Large intestine (tissue), 3 donors: ENCODE measurements at regions not wholly inside any gene's neighbourhood (a gene's known extent, or its start where the extent isn't known, plus 50 kb on each side); places are given as distances from the start of the nearest gene placed in this dataset.
"Not testable (repeated sequence)": the region's sequence is repeated elsewhere in the genome, so short reads cannot be mapped to it uniquely, and the experiment has no call there.

Experiments
- DNase-seq, 2 donors: peaks; one replicate each; pipeline versions ENCODE4 v3.0.0 to v3.0.0-alpha.2; 2013
- H3K27ac ChIP-seq: one replicate; pipeline ENCODE4 v1.5.1; 2013; ENCODE audit warnings: low read length
- H3K27me3 ChIP-seq: 2 replicates; pipeline ENCODE4 v1.6.1; 2013; ENCODE audit warnings: low read length; ENCODE audit not compliant: control insufficient read depth, insufficient read depth
- H3K36me3 ChIP-seq: 2 replicates; pipeline ENCODE4 v1.6.1; 2013; ENCODE audit warnings: low read length; ENCODE audit not compliant: control insufficient read depth, insufficient read depth
- H3K4me1 ChIP-seq: one replicate; pipeline ENCODE4 v1.6.1; 2013; ENCODE audit warnings: low read length; ENCODE audit not compliant: control insufficient read depth, insufficient read depth
- H3K4me3 ChIP-seq: one replicate; pipeline ENCODE4 v1.5.1; 2013; ENCODE audit warnings: low read length
- H3K9me3 ChIP-seq: one replicate; pipeline ENCODE4 v1.6.1; 2013; ENCODE audit warnings: mild to moderate bottlenecking, low read depth, low read length, moderate library complexity; ENCODE audit not compliant: control insufficient read depth
- WGBS: methylation state at CpG from one replicate; pipeline ENCODE4 v1.1.5; 2013; ENCODE audit warnings: low lambda C conversion rate; ENCODE audit not compliant: insufficient coverage; 5-methylcytosine and 5-hydroxymethylcytosine counted together

DNA sequence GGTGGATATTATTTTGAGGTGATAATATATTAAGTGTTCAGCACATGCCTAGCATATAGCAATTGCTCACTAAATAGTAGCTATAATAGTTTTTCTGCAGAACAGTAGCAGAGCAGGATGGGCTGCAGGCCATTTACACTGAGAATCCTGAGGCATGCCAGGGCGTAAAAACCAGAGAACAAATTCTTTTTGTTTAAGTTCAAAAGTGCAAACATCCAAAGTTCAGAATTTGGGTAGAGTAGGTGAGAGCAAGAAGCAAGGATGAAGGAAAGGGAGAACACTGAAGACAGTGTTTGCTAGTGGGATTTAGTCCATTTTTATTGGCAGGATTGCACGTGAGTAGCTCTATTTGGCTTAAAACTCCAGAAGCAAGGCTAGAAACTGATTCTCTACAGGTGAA lies 72.0 kb upstream of the RHOBTB1 start:
- no peak overlapping the region for H3K27ac ChIP-seq
- DNase-seq = no peak
- no peak overlapping the region for H3K4me3 ChIP-seq
- H3K4me1 ChIP-seq = peaks cover 6% of the 10 kb centered on the region
- no peaks in the 10 kb centered on the region for H3K27me3 ChIP-seq
- H3K9me3 ChIP-seq = no peaks in the 10 kb centered on the region
- H3K36me3 ChIP-seq = no peaks in the 10 kb centered on the region
- WGBS = 83% methylated on average over 1 of the region's 2 CpGs

DNA sequence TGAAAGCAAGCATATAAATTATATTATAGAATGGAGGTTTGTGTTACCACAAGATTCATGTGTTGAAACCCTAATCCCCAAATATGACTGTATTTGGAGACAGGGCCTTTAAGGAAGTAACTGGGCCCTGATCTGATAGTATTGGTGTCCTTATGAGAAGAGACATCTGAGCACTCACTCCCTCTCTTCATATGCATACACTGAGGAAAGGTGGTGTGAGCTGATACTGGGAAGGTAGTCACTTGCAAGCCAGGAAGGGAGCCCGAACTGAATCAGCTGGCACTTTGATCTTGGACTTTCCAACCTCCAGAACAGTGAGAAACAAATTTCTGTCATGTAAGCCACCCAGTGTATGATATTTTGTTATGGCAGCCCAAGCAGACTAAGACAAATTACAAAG lies 66.9 kb upstream of the RHOBTB1 start:
- whole genome bisulfite sequencing = no CpG with 5 or more reads among the region's 1 CpG
- Histone ChIP-seq H3K9me3 (no peaks in the 10 kb centered on the region), H3K36me3 (no peaks in the 10 kb centered on the region), H3K27me3 (no peaks in the 10 kb centered on the region), H3K4me1 (peaks cover 8% of the 10 kb centered on the region), H3K4me3 (no peak overlapping the region), H3K27ac (peak overlapping the region; percentile 37)
- DNase-seq = peak in 1 of 2 donors; percentile 36

DNA sequence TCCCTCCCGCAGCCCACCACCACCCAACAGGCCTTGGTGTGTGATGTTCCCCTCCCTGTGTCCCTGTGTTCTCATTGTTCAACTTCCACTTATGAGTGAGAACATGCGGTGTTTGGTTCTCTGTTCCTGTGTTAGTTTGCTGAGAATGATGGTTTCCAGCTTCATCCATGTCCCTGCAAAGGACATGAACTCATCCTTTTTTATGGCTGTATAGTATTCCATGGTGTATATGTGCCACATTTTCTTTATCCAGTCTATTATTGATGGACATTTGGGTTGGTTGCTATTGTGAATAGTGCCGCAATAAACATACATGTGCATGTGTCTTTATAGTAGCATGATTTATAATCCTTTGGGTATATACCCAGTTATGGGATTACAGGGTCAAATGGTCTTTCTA lies 59.1 kb upstream of the RHOBTB1 start:
- not testable (repeated sequence) for H3K36me3 ChIP-seq, H3K4me1 ChIP-seq, H3K4me3 ChIP-seq, DNase-seq, H3K9me3 ChIP-seq, H3K27ac ChIP-seq
- no CpG with 5 or more reads among the region's 3 CpGs for WGBS
- H3K27me3 ChIP-seq = peaks cover 11% of the 10 kb centered on the region

DNA sequence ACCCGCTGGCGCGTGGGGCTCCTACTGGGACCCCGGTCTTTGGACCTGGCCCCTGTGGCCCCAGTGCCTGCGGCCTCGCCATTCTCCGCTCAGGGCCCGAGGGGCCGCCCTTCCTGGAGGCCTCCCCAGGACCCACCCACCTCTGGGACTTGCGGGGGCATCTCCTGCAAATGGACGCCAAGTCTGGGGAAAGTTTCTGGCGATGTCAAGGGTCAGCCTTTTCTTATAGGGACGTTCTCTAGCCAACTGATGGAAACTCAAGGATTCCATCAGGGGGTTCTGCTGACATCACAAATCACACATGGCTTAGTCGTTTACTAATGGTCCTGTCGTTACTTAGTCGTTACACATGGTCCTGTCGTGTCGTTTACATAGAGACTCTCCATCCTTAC lies 57.7 kb upstream of the RHOBTB1 start:
- H3K27me3 ChIP-seq = peaks cover 11% of the 10 kb centered on the region
- no peaks in the 10 kb centered on the region for H3K36me3 ChIP-seq
- DNase-seq = peak; percentile 15 to 33
- H3K9me3 ChIP-seq = no peaks in the 10 kb centered on the region
- H3K4me3 ChIP-seq = peak overlapping the region; percentile 27
- H3K27ac ChIP-seq = no peak overlapping the region
- WGBS = 20% methylated on average over 1 of the region's 18 CpGs
- peaks cover 4% of the 10 kb centered on the region for H3K4me1 ChIP-seq

DNA sequence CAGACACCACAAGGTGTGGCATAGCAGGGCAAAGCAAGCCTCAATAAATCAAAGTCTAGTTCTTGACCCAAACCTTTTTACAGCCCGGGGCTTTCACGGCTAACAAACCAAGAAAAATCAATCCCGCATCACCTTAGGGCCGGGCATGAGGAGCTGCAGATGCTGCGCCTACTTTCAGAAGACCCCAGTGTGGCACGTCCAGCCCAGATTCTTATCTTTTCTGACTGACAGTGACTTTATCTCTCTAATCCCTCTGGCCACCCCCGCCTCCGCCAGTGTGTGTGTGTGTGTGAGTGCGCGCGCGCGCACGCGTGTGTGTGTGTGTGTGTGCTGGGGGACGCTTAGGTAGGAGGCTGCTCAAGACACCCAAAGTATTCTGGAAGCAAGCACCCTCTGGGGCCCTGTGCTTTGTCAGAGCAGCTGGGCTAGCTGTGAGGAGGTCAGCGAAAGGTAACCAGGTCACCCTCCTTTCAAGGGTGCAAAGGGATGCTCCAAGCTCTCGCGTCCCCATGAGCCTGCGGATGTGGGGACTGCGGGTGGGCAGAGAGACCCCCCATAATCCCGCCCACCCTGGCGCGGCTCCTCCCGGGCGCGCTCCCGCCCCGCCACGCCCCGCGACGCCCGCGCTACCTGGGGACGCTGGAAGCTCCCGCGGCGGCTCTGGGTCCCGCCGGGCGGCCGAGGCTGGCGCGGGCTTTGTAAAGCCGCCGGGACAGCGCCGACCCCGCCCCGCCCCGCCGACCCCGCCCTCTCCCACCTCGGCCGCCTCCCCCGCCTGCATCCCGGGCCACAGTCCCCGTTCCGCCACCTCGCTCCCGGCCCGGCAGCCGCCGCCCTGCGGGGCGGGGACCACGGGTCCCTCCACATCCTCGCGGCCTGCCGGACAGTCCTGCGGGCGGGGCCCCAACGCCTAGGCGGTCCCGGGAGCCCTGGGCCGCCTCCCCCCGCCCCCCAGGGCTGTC lies 57.1 kb upstream of the RHOBTB1 start:
- peak; percentile 33 to 51 for DNase-seq
- Histone ChIP-seq H3K9me3 (no peaks in the 10 kb centered on the region), H3K4me3 (peak overlapping the region; percentile 46), H3K4me1 (peaks cover 4% of the 10 kb centered on the region), H3K27me3 (peaks cover 11% of the 10 kb centered on the region), H3K36me3 (no peaks in the 10 kb centered on the region), H3K27ac (no peak overlapping the region)
- 0% methylated on average over 1 of the region's 78 CpGs for WGBS

DNA sequence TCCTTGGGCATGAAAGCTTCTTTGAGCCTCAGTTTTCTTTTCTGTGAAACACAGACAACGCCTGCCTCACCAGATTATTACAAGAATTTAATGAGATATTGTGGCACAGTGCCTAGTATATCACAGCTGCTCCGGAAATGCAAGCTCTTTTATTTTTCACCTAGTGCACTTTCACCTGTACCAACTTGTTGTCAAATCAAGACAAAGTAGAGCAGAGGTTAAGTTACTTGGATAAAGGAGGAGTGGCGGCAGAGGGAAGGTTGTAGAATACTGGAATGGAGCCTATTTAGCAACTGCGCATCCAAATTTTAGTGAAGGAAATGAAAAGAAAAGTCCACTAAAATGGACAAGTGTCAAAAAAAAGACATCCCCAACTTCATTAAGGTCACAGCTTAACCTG lies 54.9 kb upstream of the RHOBTB1 start:
- Histone ChIP-seq H3K4me3 (no peak overlapping the region), H3K9me3 (no peaks in the 10 kb centered on the region), H3K36me3 (no peaks in the 10 kb centered on the region), H3K27ac (no peak overlapping the region), H3K27me3 (peaks cover 11% of the 10 kb centered on the region), H3K4me1 (peaks cover 4% of the 10 kb centered on the region)
- 100% methylated on average over 2 of the region's 4 CpGs for WGBS
- no peak for DNase-seq

DNA sequence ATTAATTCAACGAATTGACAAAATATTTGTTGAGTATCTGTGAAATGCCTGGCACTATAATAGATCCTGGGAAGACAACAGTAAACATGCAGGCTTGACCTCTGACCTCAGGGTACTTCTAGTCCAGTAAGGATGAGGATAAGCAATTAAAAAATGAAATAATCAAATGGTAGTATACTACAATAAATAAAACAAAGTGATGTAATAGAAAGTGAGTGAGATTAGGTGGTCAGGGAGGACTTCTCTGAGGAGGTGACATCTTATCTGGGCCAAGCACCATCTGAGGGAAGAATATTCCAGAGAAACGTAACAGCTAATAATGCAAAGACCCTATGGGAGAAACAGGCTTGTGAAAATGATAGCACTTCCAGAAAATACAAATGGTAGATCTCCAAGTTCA lies 50.1 kb upstream of the RHOBTB1 start:
- no peak for DNase-seq
- H3K27me3 ChIP-seq = no peaks in the 10 kb centered on the region
- no peaks in the 10 kb centered on the region for H3K36me3 ChIP-seq
- no peaks in the 10 kb centered on the region for H3K4me1 ChIP-seq
- peaks cover 6% of the 10 kb centered on the region for H3K9me3 ChIP-seq
- H3K27ac ChIP-seq = no peak overlapping the region
- H3K4me3 ChIP-seq = no peak overlapping the region
- 76% methylated on average over 2 of the region's 2 CpGs for WGBS
